T47D (cell line): ENCODE measurements at regions not wholly inside any gene's neighbourhood (a gene's known extent, or its start where the extent isn't known, plus 50 kb on each side); places are given as distances from the start of the nearest gene placed in this dataset.

Experiments used
- DNase-seq, 2 experiments: peaks; one replicate each; pipeline versions ENCODE4 v3.0.0 to v3.0.0-alpha.2; 2011 to 2012; ENCODE audit warnings: low read depth in 1 of 2, low spot score in 1 of 2
- JUND ChIP-seq: IDR thresholded peaks from 2 replicates; pipeline ENCODE4 v1.6.1; 2012; ENCODE audit warnings: low read depth
- in situ Hi-C: cut with HindIII; loops from 2 replicates; pipeline ENCODE4 v1.10.0; 2016; ENCODE audit warnings: low sequenced_read_pairs, low pct_unique_long_range_greater_than_20kb

GRCh38 chr16:35339337-35339736, 1879.9 kb downstream of the TP53TG3F start:
- in situ Hi-C loops = no loop called here

GRCh38 chr16:35342012-35342411, 1882.6 kb downstream of the TP53TG3F start:
- no peak for DNase-seq
- in situ Hi-C loops = no loop called here
- TF ChIP-seq JUND = no peak

More at GRCh38 chr16:35339337-35339736, 1879.9 kb downstream of the TP53TG3F start:
- peak in 1 of 2 experiments; percentile 14 for DNase-seq
- TF ChIP-seq JUND = no peak

- in situ Hi-C loops = no loop called here
- no peak for TF ChIP-seq JUND
- DNase-seq = no peak
Measured at GRCh38 chr16:35344012-35344762, 1884.8 kb downstream of the TP53TG3F start.

GRCh38 chr16:35352431-35352830, 1893.0 kb downstream of the TP53TG3F start:
- no peak for DNase-seq
- no peak for TF ChIP-seq JUND
- in situ Hi-C loops = no loop called here

- no peak for DNase-seq
- in situ Hi-C loops = no loop called here
- no peak for TF ChIP-seq JUND
Measured at GRCh38 chr16:35363510-35363909, 1904.1 kb downstream of the TP53TG3F start.

GRCh38 chr16:35364263-35364662, 1904.9 kb downstream of the TP53TG3F start:
- TF ChIP-seq JUND = no peak
- no peak for DNase-seq
- in situ Hi-C loops = no loop called here

GRCh38 chr16:35365675-35366074, 1906.3 kb downstream of the TP53TG3F start:
- DNase-seq = no peak
- in situ Hi-C loops = no loop called here
- TF ChIP-seq JUND = no peak

- in situ Hi-C loops = no loop called here
- DNase-seq = no peak
- no peak for TF ChIP-seq JUND
Measured at GRCh38 chr16:35370617-35371016, 1911.2 kb downstream of the TP53TG3F start.

- TF ChIP-seq JUND = no peak
- in situ Hi-C loops = no loop called here
- peak in 1 of 2 experiments; percentile 40 for DNase-seq
Measured at GRCh38 chr16:35377142-35377541, 1917.7 kb downstream of the TP53TG3F start.

- DNase-seq = no peak
- TF ChIP-seq JUND = no peak
- in situ Hi-C loops = no loop called here
Measured at GRCh38 chr16:35386619-35387018, 1927.2 kb downstream of the TP53TG3F start.

- in situ Hi-C loops = no loop called here
- peak in 1 of 2 experiments; percentile 79 for DNase-seq
- TF ChIP-seq JUND = no peak
Measured at GRCh38 chr16:35391328-35391727, 1931.9 kb downstream of the TP53TG3F start.

GRCh38 chr16:35398180-35398579, 1938.8 kb downstream of the TP53TG3F start:
- in situ Hi-C loops = no loop called here
- peak in 1 of 2 experiments; percentile 7 for DNase-seq
- TF ChIP-seq JUND = no peak

- in situ Hi-C loops = no loop called here
- peak in 1 of 2 experiments; percentile 24 for DNase-seq
- TF ChIP-seq JUND = no peak
Measured at GRCh38 chr16:35399133-35399532, 1939.7 kb downstream of the TP53TG3F start.

- in situ Hi-C loops = no loop called here
- DNase-seq = no peak
- no peak for TF ChIP-seq JUND
Measured at GRCh38 chr16:35404273-35404672, 1944.9 kb downstream of the TP53TG3F start.
